Astrocyte (in vitro differentiated cells and primary cell): ENCODE measurements at regions not wholly inside any gene's neighbourhood (a gene's known extent, or its start where the extent isn't known, plus 50 kb on each side); places are given as distances from the start of the nearest gene placed in this dataset.

ENCODE experiments used
- DNase-seq: peaks from one replicate; pipeline ENCODE4 v3.0.0-alpha.2; 2010; ENCODE audit warnings: low read depth
- FAIRE-seq: peaks from 2 replicates; lab custom pipeline; 2011; peaks lifted over from hg19 to GRCh38; lab: Jason Lieb, UNC
- H2AFZ ChIP-seq: 2 replicates; pipeline ENCODE4 v1.6.0; 2012; ENCODE audit warnings: low read depth, low read length, inconsistent platforms
- H3K27ac ChIP-seq: 2 replicates; pipeline ENCODE4 v1.5.1; 2011; ENCODE audit warnings: low read depth, low read length, inconsistent platforms
- H3K27me3 ChIP-seq: 2 replicates; pipeline ENCODE4 v1.6.0; 2011; ENCODE audit warnings: low read length, inconsistent platforms; ENCODE audit not compliant: insufficient read depth
- H3K36me3 ChIP-seq: 2 replicates; pipeline ENCODE4 v1.5.1; 2011; ENCODE audit warnings: low read length, inconsistent platforms; ENCODE audit not compliant: insufficient read depth
- H3K4me1 ChIP-seq: 2 replicates; pipeline ENCODE4 v1.5.1; 2011; ENCODE audit warnings: low read length, inconsistent platforms; ENCODE audit not compliant: insufficient read depth
- H3K4me2 ChIP-seq: 2 replicates; pipeline ENCODE4 v1.6.0; 2012; ENCODE audit warnings: low read length, inconsistent platforms
- H3K4me3 ChIP-seq: 2 replicates; pipeline ENCODE4 v1.5.1; 2011; ENCODE audit warnings: low read depth, mild to moderate bottlenecking, low read length, inconsistent platforms; ENCODE audit not compliant: insufficient read depth
- H3K79me2 ChIP-seq: 2 replicates; pipeline ENCODE4 v1.6.0; 2012; ENCODE audit warnings: mild to moderate bottlenecking, low read length, inconsistent platforms; ENCODE audit not compliant: insufficient read depth
- H3K9ac ChIP-seq: 2 replicates; pipeline ENCODE4 v1.6.0; 2012; ENCODE audit warnings: mild to moderate bottlenecking, low read length, inconsistent platforms
- H3K9me3 ChIP-seq: 2 replicates; pipeline ENCODE4 v1.5.1; 2012; ENCODE audit warnings: low read depth, mild to moderate bottlenecking, low read length, inconsistent platforms; ENCODE audit not compliant: insufficient read depth
- H4K20me1 ChIP-seq: 2 replicates; pipeline ENCODE4 v1.6.0; 2012; ENCODE audit warnings: low read length, inconsistent platforms; ENCODE audit not compliant: insufficient read depth
- H3K27ac Mint-ChIP-seq: one replicate; pipeline ENCODE4 v1.8.0; 2021; ENCODE audit warnings: mild to moderate bottlenecking, mixed read lengths; ENCODE audit not compliant: unreplicated experiment
- H3K27me3 Mint-ChIP-seq: one replicate; pipeline ENCODE4 v1.8.0; 2021; ENCODE audit warnings: low read depth, mixed read lengths; ENCODE audit not compliant: unreplicated experiment
- H3K36me3 Mint-ChIP-seq: one replicate; pipeline ENCODE4 v1.8.0; 2021; ENCODE audit warnings: low read depth, mixed read lengths; ENCODE audit not compliant: unreplicated experiment
- H3K4me1 Mint-ChIP-seq: one replicate; pipeline ENCODE4 v1.8.0; 2021; ENCODE audit warnings: low read depth, mixed read lengths; ENCODE audit not compliant: unreplicated experiment
- H3K4me3 Mint-ChIP-seq: one replicate; pipeline ENCODE4 v1.8.0; 2021; ENCODE audit warnings: mild to moderate bottlenecking, moderate library complexity, mixed read lengths; ENCODE audit not compliant: unreplicated experiment
- H3K9me3 Mint-ChIP-seq: one replicate; pipeline ENCODE4 v1.8.0; 2021; ENCODE audit warnings: mild to moderate bottlenecking, mixed read lengths; ENCODE audit not compliant: unreplicated experiment
- EZH2 ChIP-seq: IDR thresholded peaks from 2 replicates; pipeline ENCODE4 v1.6.1; 2012; ENCODE audit warnings: mild to moderate bottlenecking, low read length, inconsistent platforms; ENCODE audit not compliant: insufficient read depth
- TF ChIP-seq, protein P1 (sequence below): IDR thresholded peaks from 2 replicates; pipeline ENCODE4 v1.5.1; 2011; ENCODE audit warnings: low read depth, mild to moderate bottlenecking, inconsistent platforms, low read length, moderate library complexity; ENCODE audit not compliant: insufficient read depth

DNA sequence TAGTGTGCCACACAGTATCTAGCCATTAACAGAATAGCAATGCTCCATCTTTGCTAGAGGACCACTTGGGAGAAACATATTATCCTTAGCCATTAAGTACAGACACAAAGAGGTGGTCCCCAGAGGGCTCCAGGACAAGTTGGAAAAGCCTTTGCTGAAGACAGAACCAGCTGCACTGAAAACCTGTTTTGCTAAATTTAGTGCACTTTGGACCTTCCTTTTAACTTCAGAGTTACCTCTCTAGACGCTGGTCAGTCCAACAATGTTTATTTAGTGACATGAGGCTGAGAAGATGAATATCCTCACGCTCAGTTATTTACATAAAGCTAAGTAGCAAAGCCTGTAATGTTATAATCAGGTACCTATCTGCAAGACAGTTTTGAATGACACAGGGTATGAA is 265.0 kb upstream of the ZNF608 start:
- no peaks in the 10 kb centered on the region for H3K27me3 ChIP-seq
- H3K27ac ChIP-seq, result no peak overlapping the region
- H3K4me3 Mint-ChIP-seq, result no peak overlapping the region
- H3K4me3 ChIP-seq, result no peak overlapping the region
- H3K36me3 Mint-ChIP-seq, result no peaks in the 10 kb centered on the region
- H3K79me2 ChIP-seq, result no peaks in the 10 kb centered on the region
- FAIRE-seq, result no peak
- no peak overlapping the region for H3K4me2 ChIP-seq
- H3K9me3 ChIP-seq, result no peaks in the 10 kb centered on the region
- DNase-seq, result no peak
- peaks cover 5% of the 10 kb centered on the region for H3K9me3 Mint-ChIP-seq
- no peaks in the 10 kb centered on the region for H3K27me3 Mint-ChIP-seq
- H3K27ac Mint-ChIP-seq, result no peak overlapping the region
- H3K4me1 ChIP-seq, result peaks cover 4% of the 10 kb centered on the region
- no peak overlapping the region for H3K9ac ChIP-seq
- no peaks in the 10 kb centered on the region for H4K20me1 ChIP-seq
- peaks cover 6% of the 10 kb centered on the region for H3K4me1 Mint-ChIP-seq
- no peak overlapping the region for H2AFZ ChIP-seq
- TF ChIP-seq, protein P1, sequence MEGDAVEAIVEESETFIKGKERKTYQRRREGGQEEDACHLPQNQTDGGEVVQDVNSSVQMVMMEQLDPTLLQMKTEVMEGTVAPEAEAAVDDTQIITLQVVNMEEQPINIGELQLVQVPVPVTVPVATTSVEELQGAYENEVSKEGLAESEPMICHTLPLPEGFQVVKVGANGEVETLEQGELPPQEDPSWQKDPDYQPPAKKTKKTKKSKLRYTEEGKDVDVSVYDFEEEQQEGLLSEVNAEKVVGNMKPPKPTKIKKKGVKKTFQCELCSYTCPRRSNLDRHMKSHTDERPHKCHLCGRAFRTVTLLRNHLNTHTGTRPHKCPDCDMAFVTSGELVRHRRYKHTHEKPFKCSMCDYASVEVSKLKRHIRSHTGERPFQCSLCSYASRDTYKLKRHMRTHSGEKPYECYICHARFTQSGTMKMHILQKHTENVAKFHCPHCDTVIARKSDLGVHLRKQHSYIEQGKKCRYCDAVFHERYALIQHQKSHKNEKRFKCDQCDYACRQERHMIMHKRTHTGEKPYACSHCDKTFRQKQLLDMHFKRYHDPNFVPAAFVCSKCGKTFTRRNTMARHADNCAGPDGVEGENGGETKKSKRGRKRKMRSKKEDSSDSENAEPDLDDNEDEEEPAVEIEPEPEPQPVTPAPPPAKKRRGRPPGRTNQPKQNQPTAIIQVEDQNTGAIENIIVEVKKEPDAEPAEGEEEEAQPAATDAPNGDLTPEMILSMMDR, result no peak
- no peak for TF ChIP-seq EZH2
- no peaks in the 10 kb centered on the region for H3K36me3 ChIP-seq

DNA sequence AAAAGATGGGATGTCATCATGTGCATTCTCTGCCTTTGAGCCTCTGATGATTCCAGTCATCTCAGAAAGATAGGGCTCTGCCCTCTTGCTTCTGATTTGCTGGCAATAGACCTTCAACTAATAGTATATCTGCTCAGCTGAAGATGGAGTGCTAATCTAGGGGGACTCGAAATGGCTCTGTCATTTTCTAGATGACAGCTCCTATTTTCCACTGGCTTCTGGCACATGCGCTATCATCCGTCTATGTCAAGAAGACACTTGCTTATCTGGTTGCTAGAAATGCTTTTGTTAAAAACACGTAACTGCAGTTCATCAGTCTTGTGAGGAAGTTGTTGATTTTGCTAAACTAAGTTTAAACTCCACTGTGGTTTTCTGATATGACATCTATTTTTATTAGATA is 265.5 kb upstream of the ZNF608 start:
- Histone ChIP-seq H3K4me2 (no peak overlapping the region), H3K27ac (no peak overlapping the region), H2AFZ (no peak overlapping the region), H3K27me3 (no peaks in the 10 kb centered on the region), H4K20me1 (no peaks in the 10 kb centered on the region), H3K4me3 (no peak overlapping the region), H3K36me3 (no peaks in the 10 kb centered on the region), H3K79me2 (no peaks in the 10 kb centered on the region), H3K9me3 (no peaks in the 10 kb centered on the region), H3K4me1 (peaks cover 4% of the 10 kb centered on the region), H3K9ac (no peak overlapping the region)
- TF ChIP-seq EZH2, result no peak
- TF ChIP-seq, protein P1, result no peak
- no peaks in the 10 kb centered on the region for H3K27me3 Mint-ChIP-seq
- H3K36me3 Mint-ChIP-seq, result no peaks in the 10 kb centered on the region
- DNase-seq (no peak), FAIRE-seq (no peak)
- H3K27ac Mint-ChIP-seq, result no peak overlapping the region
- no peak overlapping the region for H3K4me3 Mint-ChIP-seq
- peaks cover 5% of the 10 kb centered on the region for H3K9me3 Mint-ChIP-seq
- H3K4me1 Mint-ChIP-seq, result peaks cover 6% of the 10 kb centered on the region

DNA sequence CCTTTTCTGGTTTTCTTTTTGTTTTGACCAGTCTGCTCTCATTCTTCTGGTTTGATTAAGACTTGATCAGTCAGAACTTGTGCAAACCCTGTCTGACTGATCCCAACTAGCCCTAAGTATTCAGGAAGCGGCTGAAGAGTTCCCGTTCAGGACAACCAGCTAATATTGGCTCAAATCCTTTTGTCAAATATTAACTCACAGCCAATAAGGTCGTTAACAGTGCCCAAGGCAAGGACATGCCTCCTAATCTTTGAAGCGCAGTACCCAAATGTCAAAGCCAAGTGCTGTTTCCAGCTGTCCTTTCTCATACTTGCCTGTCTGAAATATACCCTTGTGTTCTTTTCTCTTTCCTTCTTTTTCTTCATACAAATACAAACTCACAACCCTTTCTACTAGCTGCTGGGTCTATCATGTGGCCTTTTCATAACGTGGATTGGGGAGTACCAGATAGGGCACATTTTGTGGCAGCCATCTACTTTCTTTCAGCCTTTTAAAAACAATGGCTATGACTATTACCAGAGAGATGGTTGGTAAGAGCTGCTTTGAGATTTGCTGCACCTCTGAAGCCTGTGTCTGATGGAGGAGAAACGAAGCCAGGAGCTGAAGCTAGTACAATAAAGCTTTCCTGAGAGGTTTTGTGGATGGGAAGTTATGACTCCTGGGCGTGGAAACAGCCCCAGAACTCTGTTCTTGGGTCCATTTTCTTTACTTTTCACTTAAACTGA is 266.4 kb upstream of the ZNF608 start:
- no peaks in the 10 kb centered on the region for H3K27me3 Mint-ChIP-seq
- H3K9me3 ChIP-seq, result no peaks in the 10 kb centered on the region
- H3K4me1 Mint-ChIP-seq, result peaks cover 14% of the 10 kb centered on the region
- FAIRE-seq (no peak), DNase-seq (no peak)
- no peaks in the 10 kb centered on the region for H3K36me3 Mint-ChIP-seq
- H3K4me3 ChIP-seq, result no peak overlapping the region
- no peak overlapping the region for H2AFZ ChIP-seq
- no peak overlapping the region for H3K9ac ChIP-seq
- H3K27ac Mint-ChIP-seq, result no peak overlapping the region
- peaks cover 4% of the 10 kb centered on the region for H3K9me3 Mint-ChIP-seq
- no peak for TF ChIP-seq EZH2
- TF ChIP-seq, protein P1, result no peak
- H3K4me2 ChIP-seq, result no peak overlapping the region
- peaks cover 4% of the 10 kb centered on the region for H3K4me1 ChIP-seq
- no peak overlapping the region for H3K27ac ChIP-seq
- H3K79me2 ChIP-seq, result no peaks in the 10 kb centered on the region
- no peaks in the 10 kb centered on the region for H4K20me1 ChIP-seq
- no peaks in the 10 kb centered on the region for H3K36me3 ChIP-seq
- no peak overlapping the region for H3K4me3 Mint-ChIP-seq
- no peaks in the 10 kb centered on the region for H3K27me3 ChIP-seq
